ENCODE measurements at regions not wholly inside any gene's neighbourhood (a gene's known extent, or its start where the extent isn't known, plus 50 kb on each side); places are given as distances from the start of the nearest gene placed in this dataset.

DNA sequence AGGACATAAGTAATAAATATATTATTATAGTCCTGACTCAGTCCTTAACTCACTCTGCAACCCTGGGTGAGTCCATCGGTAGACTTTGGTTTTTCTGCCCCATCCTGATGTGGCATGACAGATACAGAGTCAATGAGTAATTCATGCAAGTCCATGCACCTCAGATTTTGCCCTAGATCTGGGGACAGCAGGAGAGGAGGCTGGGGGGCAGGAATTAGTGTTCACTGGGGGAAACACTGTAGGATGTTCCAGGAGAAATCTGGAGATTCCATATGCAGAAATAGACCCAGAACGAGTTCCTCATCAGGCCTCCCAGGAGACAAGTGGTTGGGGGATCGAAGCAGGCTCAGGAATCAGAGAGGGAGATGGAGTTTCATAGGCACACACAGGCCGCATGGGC lies 150.8 kb downstream of the DICER1 start:
- Histone ChIP-seq H3K4me3 (no peak overlapping the region), H3K27ac (no peak overlapping the region), H3K9me3 (no peaks in the 10 kb centered on the region), H3K27me3 (no peaks in the 10 kb centered on the region), H3K36me3 (no peaks in the 10 kb centered on the region), H3K4me1 (no peaks in the 10 kb centered on the region)
- TF ChIP-seq POLR2A (IDR thresholded peaks at IDR 0.05) = no peak
- TF ChIP-seq, protein P1, sequence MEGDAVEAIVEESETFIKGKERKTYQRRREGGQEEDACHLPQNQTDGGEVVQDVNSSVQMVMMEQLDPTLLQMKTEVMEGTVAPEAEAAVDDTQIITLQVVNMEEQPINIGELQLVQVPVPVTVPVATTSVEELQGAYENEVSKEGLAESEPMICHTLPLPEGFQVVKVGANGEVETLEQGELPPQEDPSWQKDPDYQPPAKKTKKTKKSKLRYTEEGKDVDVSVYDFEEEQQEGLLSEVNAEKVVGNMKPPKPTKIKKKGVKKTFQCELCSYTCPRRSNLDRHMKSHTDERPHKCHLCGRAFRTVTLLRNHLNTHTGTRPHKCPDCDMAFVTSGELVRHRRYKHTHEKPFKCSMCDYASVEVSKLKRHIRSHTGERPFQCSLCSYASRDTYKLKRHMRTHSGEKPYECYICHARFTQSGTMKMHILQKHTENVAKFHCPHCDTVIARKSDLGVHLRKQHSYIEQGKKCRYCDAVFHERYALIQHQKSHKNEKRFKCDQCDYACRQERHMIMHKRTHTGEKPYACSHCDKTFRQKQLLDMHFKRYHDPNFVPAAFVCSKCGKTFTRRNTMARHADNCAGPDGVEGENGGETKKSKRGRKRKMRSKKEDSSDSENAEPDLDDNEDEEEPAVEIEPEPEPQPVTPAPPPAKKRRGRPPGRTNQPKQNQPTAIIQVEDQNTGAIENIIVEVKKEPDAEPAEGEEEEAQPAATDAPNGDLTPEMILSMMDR (IDR thresholded peaks at IDR 0.05) = no peak
- DNase-seq = no peak

DNA sequence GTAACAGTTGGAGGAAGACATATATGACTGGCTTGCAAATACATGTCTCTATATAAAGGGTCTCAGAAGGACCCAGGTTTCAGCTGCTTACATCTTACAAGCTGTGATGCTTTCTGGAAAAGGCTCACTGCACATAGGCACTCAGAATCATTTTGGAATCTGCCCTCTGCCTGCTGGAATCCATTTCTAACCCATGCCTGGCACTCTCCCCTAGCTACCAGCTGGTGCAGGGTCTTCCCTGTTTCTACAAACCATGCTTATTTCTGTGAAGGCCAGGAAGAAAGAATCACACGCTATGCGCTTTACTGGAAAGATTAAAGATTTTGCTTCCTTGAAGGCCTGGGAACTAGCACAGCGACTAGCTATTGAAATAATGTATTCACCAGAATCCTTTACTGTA lies 151.3 kb downstream of the DICER1 start:
- no peak overlapping the region for H3K4me3 ChIP-seq

DNA sequence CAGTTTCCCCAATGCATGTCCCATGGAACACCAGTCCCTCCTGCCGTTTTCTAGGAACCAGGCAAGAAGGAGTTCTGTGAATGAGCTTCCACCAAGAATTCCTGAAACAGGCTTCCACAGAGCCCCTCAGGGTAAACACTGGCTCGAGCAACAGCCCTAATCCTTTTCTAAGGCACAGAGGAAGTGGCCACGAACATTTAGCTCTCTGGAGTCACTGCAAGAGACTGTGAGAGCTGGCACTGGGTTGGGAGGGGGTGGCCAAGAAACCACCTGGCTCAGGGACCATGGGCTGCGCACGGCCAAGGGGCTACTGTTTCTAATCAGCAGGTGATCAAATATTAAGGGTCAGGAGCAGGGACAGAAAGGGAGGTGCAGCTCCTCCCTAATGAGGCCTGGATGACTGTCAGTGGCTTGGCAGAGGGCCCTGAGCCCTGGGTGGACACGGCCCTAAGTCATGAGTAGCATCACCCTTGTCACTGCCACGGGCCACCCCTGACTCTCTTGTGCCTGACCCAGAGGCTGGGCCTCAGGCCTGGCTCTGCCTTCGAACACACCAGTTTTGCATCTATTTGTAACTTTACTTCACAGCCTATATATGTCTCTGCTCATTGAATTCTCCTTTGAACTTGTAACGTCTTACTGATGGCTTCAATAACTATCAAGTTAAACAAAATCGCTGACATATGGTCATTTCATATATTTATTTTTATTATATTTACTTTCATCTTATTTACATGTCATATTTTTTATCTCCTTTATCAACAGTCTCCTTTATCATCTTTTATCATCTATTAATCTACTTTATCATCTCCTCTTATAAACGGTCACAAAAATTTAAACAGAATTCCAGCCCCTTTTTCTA lies 154.0 kb downstream of the DICER1 start:
- Histone ChIP-seq H3K27me3 (no peaks in the 10 kb centered on the region), H3K9me3 (no peaks in the 10 kb centered on the region), H3K4me1 (no peaks in the 10 kb centered on the region), H3K4me3 (no peak overlapping the region), H3K36me3 (no peaks in the 10 kb centered on the region), H3K27ac (no peak overlapping the region)
- TF ChIP-seq, protein P1 (IDR thresholded peaks at IDR 0.05) = no peak
- no peak for TF ChIP-seq POLR2A (IDR thresholded peaks at IDR 0.05)
- DNase-seq = no peak

More for the DNA sequence above, 151.3 kb downstream of the DICER1 start:
- TF ChIP-seq, protein P1 (IDR thresholded peaks at IDR 0.05) = no peak
- TF ChIP-seq POLR2A (IDR thresholded peaks at IDR 0.05) = no peak
- H3K36me3 ChIP-seq = no peaks in the 10 kb centered on the region
- no peak for DNase-seq
- no peaks in the 10 kb centered on the region for H3K27me3 ChIP-seq
- H3K9me3 ChIP-seq = no peaks in the 10 kb centered on the region
- H3K27ac ChIP-seq = no peak overlapping the region
- H3K4me1 ChIP-seq = no peaks in the 10 kb centered on the region

DNA sequence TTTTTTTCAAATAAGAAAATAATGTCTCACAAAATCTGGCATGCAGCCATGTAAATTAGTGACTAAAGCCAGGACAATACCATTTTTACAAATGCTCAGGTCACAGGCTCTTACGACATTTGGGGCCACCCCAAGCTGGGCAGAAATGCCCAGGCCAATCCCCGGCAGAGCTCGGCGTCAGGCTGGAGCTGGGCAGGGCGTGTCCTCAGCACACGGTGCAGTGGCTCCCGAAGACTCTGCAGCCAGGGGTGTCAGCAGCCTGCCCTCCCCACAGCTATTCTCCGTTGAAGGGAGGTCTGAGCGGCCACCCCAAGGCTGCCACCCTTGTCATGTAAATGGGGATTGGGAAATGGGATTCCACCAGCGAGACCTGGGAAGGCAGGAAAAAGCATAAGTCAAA lies 158.6 kb downstream of the DICER1 start:
- no peak overlapping the region for H3K4me3 ChIP-seq

DNA sequence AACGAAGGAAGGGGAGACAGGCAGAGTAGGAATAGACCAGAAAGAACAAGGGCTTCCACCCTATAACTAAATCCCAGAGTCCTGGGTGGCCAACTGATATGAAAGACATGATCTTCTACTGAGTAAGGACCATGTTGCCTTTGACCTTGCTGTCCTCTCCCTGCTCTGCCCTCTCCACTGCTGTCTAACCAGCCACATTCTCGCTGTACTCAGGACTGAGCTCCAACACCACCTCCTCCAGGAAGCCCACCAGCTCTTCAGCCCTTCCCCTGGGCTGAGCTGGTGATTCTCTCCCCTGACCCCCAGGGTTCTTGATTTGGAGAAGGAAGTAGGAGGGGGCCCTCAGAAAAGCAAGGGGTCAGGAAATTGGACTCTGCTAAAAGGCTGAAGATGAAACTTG lies 159.2 kb downstream of the DICER1 start:
- no peak overlapping the region for H3K4me3 ChIP-seq
- H3K36me3 ChIP-seq = no peaks in the 10 kb centered on the region
- no peaks in the 10 kb centered on the region for H3K4me1 ChIP-seq
- H3K9me3 ChIP-seq = no peaks in the 10 kb centered on the region
- TF ChIP-seq, protein P1 (IDR thresholded peaks at IDR 0.05) = no peak
- no peak for TF ChIP-seq POLR2A (IDR thresholded peaks at IDR 0.05)
- H3K27ac ChIP-seq = no peak overlapping the region
- no peak for DNase-seq
- no peaks in the 10 kb centered on the region for H3K27me3 ChIP-seq

More for the DNA sequence above, 158.6 kb downstream of the DICER1 start:
- TF ChIP-seq, protein P1 (IDR thresholded peaks at IDR 0.05) = no peak
- no peak for TF ChIP-seq POLR2A (IDR thresholded peaks at IDR 0.05)
- Histone ChIP-seq H3K9me3 (no peaks in the 10 kb centered on the region), H3K27ac (no peak overlapping the region), H3K4me1 (no peaks in the 10 kb centered on the region), H3K36me3 (no peaks in the 10 kb centered on the region), H3K27me3 (no peaks in the 10 kb centered on the region)
- DNase-seq = no peak

All from Peyer's patch (tissue), 4 donors.